H1 (cell line): ENCODE measurements at regions not wholly inside any gene's neighbourhood (a gene's known extent, or its start where the extent isn't known, plus 50 kb on each side); places are given as distances from the start of the nearest gene placed in this dataset.

Experiments
- BACH1 ChIP-seq: IDR thresholded peaks from 2 replicates; pipeline ENCODE4 v1.6.1; 2012; ENCODE audit warnings: low read length, improper control_type of control experiment
- CHD7 ChIP-seq: fragments of 300-600 bp; sonication (generic); IDR thresholded peaks from 2 replicates; pipeline ENCODE4 v1.7.1; 2012; ENCODE audit warnings: low read length, moderate library complexity, mild to moderate bottlenecking, inconsistent platforms; ENCODE audit not compliant: insufficient replicate concordance
- CREB1 ChIP-seq: IDR thresholded peaks from 2 replicates; pipeline ENCODE4 v1.6.1; 2012; ENCODE audit warnings: inconsistent platforms
- HDAC2 ChIP-seq, 2 experiments: fragments of 300-600 bp in 1 of 2; sonication (generic) in 1 of 2; IDR thresholded peaks; 2 replicates each; pipeline ENCODE4 v1.6.1; 2011 to 2012; ENCODE audit warnings: low read depth in 2 of 2, low read length in 2 of 2, mild to moderate bottlenecking in 2 of 2, moderate library complexity in 2 of 2, borderline replicate concordance in 1 of 2, inconsistent platforms in 1 of 2
- RBBP5 ChIP-seq: IDR thresholded peaks from 2 replicates; pipeline ENCODE4 v1.7.1; 2012; ENCODE audit warnings: low read depth, mild to moderate bottlenecking, inconsistent platforms, low read length, moderate library complexity, borderline replicate concordance
- SRF ChIP-seq: IDR thresholded peaks from 2 replicates; pipeline ENCODE4 v1.6.1; 2011; ENCODE audit warnings: mild to moderate bottlenecking, low read depth, low read length, moderate library complexity

DNA sequence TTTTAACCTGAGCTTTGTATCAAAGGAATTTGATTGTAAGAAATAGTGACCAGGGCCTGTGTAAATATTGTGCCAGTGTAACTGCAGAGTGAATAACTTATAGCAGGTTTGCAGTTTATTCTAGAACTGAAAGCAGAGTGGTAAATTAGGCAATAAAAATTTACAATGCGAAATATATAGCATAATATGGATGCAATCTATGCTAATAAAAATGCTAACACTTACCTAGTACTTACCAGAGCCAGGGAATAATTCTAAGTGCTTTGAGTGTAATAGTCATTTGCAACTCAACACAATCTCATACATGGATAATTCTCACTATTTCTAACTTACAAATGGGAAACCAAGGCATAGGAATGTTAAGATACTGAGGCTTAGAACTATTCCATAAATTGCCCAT lies 303.4 kb downstream of the ISL1 start (continued):
- no peak for TF ChIP-seq CHD7
- no peak for TF ChIP-seq RBBP5
- no peak for TF ChIP-seq CREB1
- no peak for TF ChIP-seq SRF
- TF ChIP-seq BACH1: no peak
- no peak for TF ChIP-seq HDAC2 (IDR thresholded peaks at IDR 0.05; ENCODE audit: borderline replicate concordance in 1 of 2, low read depth in 2 of 2, low read length in 2 of 2)
